ENCODE measurements at regions not wholly inside any gene's neighbourhood (a gene's known extent, or its start where the extent isn't known, plus 50 kb on each side); places are given as distances from the start of the nearest gene placed in this dataset.

DNA sequence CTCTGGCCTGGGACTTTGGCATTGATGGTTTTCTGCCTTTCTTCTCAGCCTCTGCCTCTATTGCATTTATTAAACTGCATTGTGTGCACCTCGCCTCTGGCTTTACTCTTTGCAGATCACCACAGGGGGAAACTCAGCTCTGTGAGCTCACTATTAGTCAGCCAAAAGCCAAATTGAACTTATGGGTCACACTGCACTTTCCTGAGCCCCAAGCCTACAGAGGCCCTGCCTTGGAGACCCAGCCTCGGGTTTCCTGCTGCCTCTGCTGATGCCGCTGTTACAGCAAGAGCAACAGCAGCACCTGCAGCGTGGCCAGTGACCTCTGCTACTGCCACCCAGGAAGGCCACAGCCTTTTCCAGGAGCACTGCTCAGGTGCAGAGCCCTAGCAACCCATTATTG lies 122.5 kb downstream of the DAD1 start:
- ChIA-PET POLR2A (no interaction called here), CTCF (interaction anchor here (1.0 to 2.2 kb wide), 4 partner anchors 14 to 81 kb away, joined by 3 to 9 read pairs (median 4); no protein-coding TSS in a partner anchor)
- TF ChIP-seq, protein P1, sequence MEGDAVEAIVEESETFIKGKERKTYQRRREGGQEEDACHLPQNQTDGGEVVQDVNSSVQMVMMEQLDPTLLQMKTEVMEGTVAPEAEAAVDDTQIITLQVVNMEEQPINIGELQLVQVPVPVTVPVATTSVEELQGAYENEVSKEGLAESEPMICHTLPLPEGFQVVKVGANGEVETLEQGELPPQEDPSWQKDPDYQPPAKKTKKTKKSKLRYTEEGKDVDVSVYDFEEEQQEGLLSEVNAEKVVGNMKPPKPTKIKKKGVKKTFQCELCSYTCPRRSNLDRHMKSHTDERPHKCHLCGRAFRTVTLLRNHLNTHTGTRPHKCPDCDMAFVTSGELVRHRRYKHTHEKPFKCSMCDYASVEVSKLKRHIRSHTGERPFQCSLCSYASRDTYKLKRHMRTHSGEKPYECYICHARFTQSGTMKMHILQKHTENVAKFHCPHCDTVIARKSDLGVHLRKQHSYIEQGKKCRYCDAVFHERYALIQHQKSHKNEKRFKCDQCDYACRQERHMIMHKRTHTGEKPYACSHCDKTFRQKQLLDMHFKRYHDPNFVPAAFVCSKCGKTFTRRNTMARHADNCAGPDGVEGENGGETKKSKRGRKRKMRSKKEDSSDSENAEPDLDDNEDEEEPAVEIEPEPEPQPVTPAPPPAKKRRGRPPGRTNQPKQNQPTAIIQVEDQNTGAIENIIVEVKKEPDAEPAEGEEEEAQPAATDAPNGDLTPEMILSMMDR (IDR thresholded peaks at IDR 0.05; ENCODE audit: insufficient read depth, low read length, missing control alignments), result no peak
- DNase-seq (ENCODE audit: low read depth, low spot score), result no peak
- H3K4me3 ChIP-seq (ENCODE audit: low read depth, low read length), result no peak overlapping the region

DNA sequence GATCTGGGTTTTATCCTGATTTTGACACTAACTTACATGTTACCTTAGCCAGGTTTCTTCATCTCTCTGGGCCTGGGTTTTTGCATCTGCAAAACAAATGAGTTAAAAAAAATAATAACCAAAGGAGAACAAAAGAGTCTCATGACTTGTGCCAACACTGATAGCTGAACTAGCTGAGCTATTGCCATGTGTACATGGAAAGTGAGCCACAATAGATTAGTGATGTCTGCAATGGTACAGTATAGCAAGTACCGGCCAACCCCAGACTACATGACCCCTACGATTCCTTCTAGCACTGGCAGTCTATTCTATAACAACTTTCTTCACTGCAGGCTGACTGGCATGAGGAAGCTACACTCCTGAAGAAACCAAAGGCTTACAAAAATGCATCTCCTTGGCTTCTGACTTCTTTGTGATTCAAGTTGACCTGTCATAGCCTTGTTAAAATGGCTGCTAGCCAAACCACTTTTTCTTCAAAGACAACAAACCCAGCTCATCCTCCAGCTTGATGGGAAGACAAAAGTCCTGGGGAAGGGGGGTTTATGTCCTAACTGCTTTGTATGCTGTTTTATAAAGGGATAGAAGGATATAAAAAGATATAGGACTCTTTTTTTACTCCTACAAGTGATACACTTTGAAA lies 123.7 kb downstream of the DAD1 start:
- POLR2A ChIA-PET, result interaction anchor here (1.1 kb wide), 1 partner anchor 80 kb away, joined by 3 read pairs; no protein-coding TSS in a partner anchor
- H3K4me3 ChIP-seq (ENCODE audit: low read depth, low read length), result no peak overlapping the region
- CTCF ChIA-PET, result interaction anchor here (0.8 to 2.2 kb wide), 8 partner anchors 11 to 158 kb away, joined by 3 to 9 read pairs (median 4); no protein-coding TSS in a partner anchor
- no peak for DNase-seq (ENCODE audit: low read depth, low spot score)
- TF ChIP-seq, protein P1 (IDR thresholded peaks at IDR 0.05; ENCODE audit: insufficient read depth, low read length, missing control alignments), result no peak

DNA sequence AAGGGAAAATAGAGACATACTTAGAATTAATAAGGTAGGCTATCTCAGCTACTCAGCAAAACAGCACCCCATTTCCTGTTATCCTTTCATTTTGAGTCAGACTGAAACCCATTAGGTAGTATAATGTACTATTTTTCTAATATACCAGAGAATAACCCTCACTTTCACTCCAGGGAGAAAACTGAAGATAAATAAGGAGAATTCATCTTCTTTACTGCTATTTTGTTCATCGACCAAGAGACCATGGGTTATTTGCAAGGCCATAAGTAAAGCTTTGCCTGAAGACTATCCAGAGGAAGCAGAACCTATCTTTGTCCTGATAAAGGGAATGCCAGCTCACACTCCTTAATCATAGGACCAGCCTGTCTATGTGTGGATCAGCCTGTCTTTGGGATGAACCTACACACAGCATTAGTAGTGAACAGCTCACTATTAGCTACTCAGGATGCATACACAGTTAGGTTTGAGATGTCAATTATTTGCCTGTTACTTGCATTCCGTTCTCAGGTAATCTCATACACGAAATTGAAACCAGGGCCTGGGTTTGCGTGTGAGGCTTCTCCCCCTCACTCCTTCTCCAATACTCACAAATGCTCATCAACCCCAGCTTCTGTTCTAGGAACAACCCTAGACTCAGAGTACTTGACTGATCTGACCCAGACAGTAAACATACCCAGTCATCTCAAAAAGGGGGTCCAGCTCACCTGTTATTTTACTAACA lies 124.4 kb downstream of the DAD1 start:
- TF ChIP-seq, protein P1 (IDR thresholded peaks at IDR 0.05; ENCODE audit: insufficient read depth, low read length, missing control alignments), result no peak
- ChIA-PET POLR2A (interaction anchor here (1.1 kb wide), 1 partner anchor 81 kb away, joined by 3 read pairs; no protein-coding TSS in a partner anchor), CTCF (interaction anchor here (0.7 to 2.2 kb wide), 6 partner anchors 8 to 92 kb away, joined by 3 to 9 read pairs (median 4); no protein-coding TSS in a partner anchor)
- no peak overlapping the region for H3K4me3 ChIP-seq (ENCODE audit: low read depth, low read length)
- DNase-seq (ENCODE audit: low read depth, low spot score), result no peak

DNA sequence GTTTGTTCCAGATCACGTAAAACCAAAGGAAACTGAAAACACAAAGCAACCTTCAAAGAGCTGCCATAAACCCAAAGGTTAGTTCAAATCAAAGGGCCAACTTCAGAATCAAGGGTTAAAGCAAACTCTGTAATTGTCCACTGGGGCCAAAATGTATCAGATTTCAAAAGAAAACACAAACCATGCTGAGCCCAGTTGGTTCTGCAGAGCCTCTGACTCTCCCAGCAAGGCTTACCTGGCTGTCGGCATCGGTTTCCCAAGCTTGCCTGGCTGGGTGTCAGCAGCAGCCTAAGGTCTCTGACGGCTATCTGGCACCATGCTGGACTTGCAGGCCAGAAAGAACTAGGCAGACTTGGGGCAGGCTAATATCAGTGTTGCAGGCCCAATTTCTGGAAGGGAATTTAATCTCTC lies 125.3 kb downstream of the DAD1 start:
- POLR2A ChIA-PET, result no interaction called here
- no peak for DNase-seq (ENCODE audit: low read depth, low spot score)
- CTCF ChIA-PET, result interaction anchor here (1.5 kb wide), 1 partner anchor 71 kb away, joined by 5 read pairs; no protein-coding TSS in a partner anchor
- TF ChIP-seq, protein P1 (IDR thresholded peaks at IDR 0.05; ENCODE audit: insufficient read depth, low read length, missing control alignments), result no peak
- H3K4me3 ChIP-seq (ENCODE audit: low read depth, low read length), result no peak overlapping the region

DNA sequence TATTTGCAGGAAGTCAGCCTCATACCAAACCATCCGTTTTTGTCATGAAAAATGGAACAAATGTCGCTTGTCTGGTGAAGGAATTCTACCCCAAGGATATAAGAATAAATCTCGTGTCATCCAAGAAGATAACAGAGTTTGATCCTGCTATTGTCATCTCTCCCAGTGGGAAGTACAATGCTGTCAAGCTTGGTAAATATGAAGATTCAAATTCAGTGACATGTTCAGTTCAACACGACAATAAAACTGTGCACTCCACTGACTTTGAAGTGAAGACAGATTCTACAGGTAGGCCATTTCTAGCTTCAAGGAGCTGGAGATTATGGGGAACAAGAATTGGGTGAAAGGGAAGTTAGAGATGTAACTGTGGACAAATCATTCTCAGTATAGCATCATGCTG lies 126.1 kb downstream of the DAD1 start:
- no peak overlapping the region for H3K4me3 ChIP-seq (ENCODE audit: low read depth, low read length)
- ChIA-PET POLR2A (no interaction called here), CTCF (interaction anchor here (1.5 kb wide), 2 partner anchors 10 to 71 kb away, joined by 3 to 5 read pairs; no protein-coding TSS in a partner anchor)
- no peak for DNase-seq (ENCODE audit: low read depth, low spot score)
- TF ChIP-seq, protein P1 (IDR thresholded peaks at IDR 0.05; ENCODE audit: insufficient read depth, low read length, missing control alignments), result no peak
